Endothelial cell (in vitro differentiated cells): ENCODE measurements at regions not wholly inside any gene's neighbourhood (a gene's known extent, or its start where the extent isn't known, plus 50 kb on each side); places are given as distances from the start of the nearest gene placed in this dataset.
"Not testable (repeated sequence)": the region's sequence is repeated elsewhere in the genome, so short reads cannot be mapped to it uniquely, and the experiment has no call there.

Source experiments
- DNase-seq: peaks from one replicate; pipeline ENCODE4 v3.0.0; 2021; ENCODE audit warnings: low spot score
- H3K27ac Mint-ChIP-seq: one replicate; pipeline ENCODE4 v1.8.0; 2021; ENCODE audit warnings: mixed read lengths, inconsistent platforms; ENCODE audit not compliant: unreplicated experiment
- H3K27me3 Mint-ChIP-seq: one replicate; pipeline ENCODE4 v1.8.0; 2021; ENCODE audit warnings: mild to moderate bottlenecking, moderate library complexity, mixed read lengths, inconsistent platforms; ENCODE audit not compliant: unreplicated experiment
- H3K36me3 Mint-ChIP-seq: one replicate; pipeline ENCODE4 v1.8.0; 2021; ENCODE audit warnings: mild to moderate bottlenecking, low read depth, mixed read lengths, inconsistent platforms; ENCODE audit not compliant: unreplicated experiment
- H3K4me1 Mint-ChIP-seq: one replicate; pipeline ENCODE4 v1.8.0; 2021; ENCODE audit warnings: mild to moderate bottlenecking, mixed read lengths, inconsistent platforms; ENCODE audit not compliant: unreplicated experiment
- H3K4me3 Mint-ChIP-seq: one replicate; pipeline ENCODE4 v1.8.0; 2021; ENCODE audit warnings: mild to moderate bottlenecking, mixed read lengths, inconsistent platforms; ENCODE audit not compliant: unreplicated experiment
- H3K9me3 Mint-ChIP-seq: one replicate; pipeline ENCODE4 v1.8.0; 2021; ENCODE audit warnings: mixed read lengths, inconsistent platforms; ENCODE audit not compliant: unreplicated experiment

- not testable (repeated sequence) for DNase-seq, H3K4me3 Mint-ChIP-seq, H3K27me3 Mint-ChIP-seq, H3K4me1 Mint-ChIP-seq, H3K36me3 Mint-ChIP-seq, H3K27ac Mint-ChIP-seq, H3K9me3 Mint-ChIP-seq
Measured at GRCh38 chr9:41367301-41367700, 178.2 kb upstream of the ZNG1F start.

- H3K4me3 Mint-ChIP-seq, H3K9me3 Mint-ChIP-seq, H3K4me1 Mint-ChIP-seq, DNase-seq, H3K27ac Mint-ChIP-seq, H3K27me3 Mint-ChIP-seq, H3K36me3 Mint-ChIP-seq: not testable (repeated sequence)
Measured at GRCh38 chr9:41361790-41362189, 172.7 kb upstream of the ZNG1F start.

- H3K4me1 Mint-ChIP-seq, H3K9me3 Mint-ChIP-seq, H3K27me3 Mint-ChIP-seq, DNase-seq, H3K36me3 Mint-ChIP-seq: not testable (repeated sequence)
- Mint-ChIP-seq H3K4me3 (peak overlapping the region; percentile 97), H3K27ac (peak overlapping the region; percentile 83)
Measured at GRCh38 chr9:41359116-41359515, 170.0 kb upstream of the ZNG1F start.

GRCh38 chr9:41358682-41359081 is 169.6 kb upstream of the ZNG1F start:
- H3K27me3 Mint-ChIP-seq, H3K36me3 Mint-ChIP-seq, H3K4me1 Mint-ChIP-seq, H3K9me3 Mint-ChIP-seq: not testable (repeated sequence)
- peak; percentile 88 for DNase-seq
- H3K4me3 Mint-ChIP-seq, result peak overlapping the region; percentile 97
- H3K27ac Mint-ChIP-seq, result peak overlapping the region; percentile 52

- H3K36me3 Mint-ChIP-seq, H3K27me3 Mint-ChIP-seq, H3K4me1 Mint-ChIP-seq, DNase-seq, H3K27ac Mint-ChIP-seq, H3K9me3 Mint-ChIP-seq: not testable (repeated sequence)
- peak overlapping the region; percentile 97 for H3K4me3 Mint-ChIP-seq
Measured at GRCh38 chr9:41357918-41358404, 168.8 kb upstream of the ZNG1F start.

- H3K4me3 Mint-ChIP-seq, H3K36me3 Mint-ChIP-seq: not testable (repeated sequence)
Measured at GRCh38 chr9:41357350-41357748, 168.2 kb upstream of the ZNG1F start.

GRCh38 chr9:41356588-41357349 is 167.7 kb upstream of the ZNG1F start:
- not testable (repeated sequence) for H3K27ac Mint-ChIP-seq, H3K4me1 Mint-ChIP-seq, H3K36me3 Mint-ChIP-seq, H3K4me3 Mint-ChIP-seq, H3K9me3 Mint-ChIP-seq, DNase-seq, H3K27me3 Mint-ChIP-seq

More at GRCh38 chr9:41357350-41357748, 168.2 kb upstream of the ZNG1F start:
- H3K27ac Mint-ChIP-seq, H3K4me1 Mint-ChIP-seq, H3K27me3 Mint-ChIP-seq, H3K9me3 Mint-ChIP-seq, DNase-seq: not testable (repeated sequence)

GRCh38 chr9:41355712-41356450 is 166.8 kb upstream of the ZNG1F start:
- not testable (repeated sequence) for DNase-seq, H3K27me3 Mint-ChIP-seq, H3K27ac Mint-ChIP-seq, H3K4me1 Mint-ChIP-seq, H3K36me3 Mint-ChIP-seq, H3K4me3 Mint-ChIP-seq, H3K9me3 Mint-ChIP-seq

- not testable (repeated sequence) for H3K36me3 Mint-ChIP-seq, H3K27ac Mint-ChIP-seq, H3K9me3 Mint-ChIP-seq, H3K4me3 Mint-ChIP-seq, DNase-seq, H3K27me3 Mint-ChIP-seq, H3K4me1 Mint-ChIP-seq
Measured at GRCh38 chr9:41354978-41355377, 165.9 kb upstream of the ZNG1F start.

- H3K4me3 Mint-ChIP-seq, H3K27me3 Mint-ChIP-seq, H3K36me3 Mint-ChIP-seq, H3K27ac Mint-ChIP-seq, DNase-seq, H3K9me3 Mint-ChIP-seq, H3K4me1 Mint-ChIP-seq: not testable (repeated sequence)
Measured at GRCh38 chr9:41354060-41354934, 165.2 kb upstream of the ZNG1F start.

GRCh38 chr9:41353026-41353425 is 163.9 kb upstream of the ZNG1F start:
- H3K4me3 Mint-ChIP-seq, H3K4me1 Mint-ChIP-seq, H3K9me3 Mint-ChIP-seq, H3K27ac Mint-ChIP-seq, H3K36me3 Mint-ChIP-seq, H3K27me3 Mint-ChIP-seq, DNase-seq: not testable (repeated sequence)
